HG03520 (cell line): ENCODE measurements at regions not wholly inside any gene's neighbourhood (a gene's known extent, or its start where the extent isn't known, plus 50 kb on each side); places are given as distances from the start of the nearest gene placed in this dataset.
"Not testable (repeated sequence)": the region's sequence is repeated elsewhere in the genome, so short reads cannot be mapped to it uniquely, and the experiment has no call there.

ENCODE experiments used
- ATAC-seq: cut with Tn5 transposase; IDR thresholded peaks from one replicate; pipeline ENCODE4 v1.9.1; 2021; ENCODE audit warnings: mild to moderate bottlenecking, moderate library complexity; ENCODE audit not compliant: unreplicated experiment

DNA sequence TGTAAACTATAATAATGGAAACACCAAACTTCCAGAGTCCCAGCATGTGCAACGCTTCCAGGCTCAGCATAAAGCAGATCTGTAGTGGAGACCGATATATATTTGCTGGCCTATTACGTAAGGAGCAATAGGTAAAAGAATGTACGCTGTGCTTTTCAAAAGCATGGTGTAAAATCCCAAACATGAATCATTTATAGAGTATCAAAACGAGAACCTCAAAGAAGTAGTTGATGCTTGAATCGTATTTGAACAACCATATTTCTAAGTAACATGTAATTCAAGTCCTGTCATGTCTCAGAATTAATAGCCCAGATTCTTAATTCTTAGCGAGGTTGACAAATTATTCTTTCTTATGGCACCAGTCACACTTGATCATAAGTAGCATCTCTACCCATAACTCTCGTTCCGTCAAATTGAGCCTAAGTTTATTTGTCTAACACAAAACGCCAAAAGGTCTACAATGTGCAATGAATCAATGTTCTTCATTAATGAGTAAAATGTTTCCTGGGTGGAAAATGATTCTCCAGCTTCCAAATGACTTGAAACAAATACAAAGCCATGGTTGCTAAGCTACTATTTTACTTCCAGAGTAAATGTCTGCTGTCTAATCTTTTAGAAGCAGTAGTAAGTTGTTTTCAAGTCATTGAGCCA lies 811.5 kb upstream of the FRG1 start:
- no peak for ATAC-seq

DNA sequence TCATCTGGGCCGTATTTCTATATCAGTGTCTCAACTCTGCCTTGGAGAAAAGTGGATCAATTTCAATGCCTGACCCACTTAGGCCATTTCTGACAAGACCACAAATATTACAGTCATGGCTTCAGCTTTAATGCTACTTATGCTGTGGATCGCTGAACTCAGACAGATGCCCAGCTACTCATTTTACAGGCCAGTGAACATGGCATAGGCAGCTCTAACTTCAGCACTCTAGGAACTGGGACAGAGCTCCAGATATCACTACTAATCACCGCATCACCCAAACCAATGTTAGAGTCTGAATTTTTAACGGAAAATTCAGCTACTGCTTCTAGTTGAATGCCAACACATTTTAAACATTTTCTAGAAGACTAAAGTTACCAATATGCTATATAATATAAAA lies 809.6 kb upstream of the FRG1 start:
- ATAC-seq, result no peak

DNA sequence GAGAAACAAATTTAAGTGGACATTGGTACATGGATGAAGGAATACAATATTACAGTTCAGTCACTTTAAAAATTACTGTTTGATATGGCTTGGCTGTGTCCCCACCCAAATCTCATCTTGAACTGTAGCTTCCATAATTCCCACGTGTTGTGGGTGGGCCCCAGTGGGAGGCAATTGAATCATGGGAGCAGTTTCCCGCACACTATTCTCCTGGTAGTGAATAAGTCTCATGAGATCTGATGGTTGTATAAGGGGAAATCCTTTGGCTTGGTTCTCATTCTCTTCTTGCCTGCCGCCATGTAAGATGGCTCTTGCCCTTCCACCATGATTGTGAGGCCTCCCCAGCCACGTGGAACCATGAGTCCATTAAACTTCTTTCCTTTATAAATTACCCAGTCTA lies 804.2 kb upstream of the FRG1 start:
- no peak for ATAC-seq

DNA sequence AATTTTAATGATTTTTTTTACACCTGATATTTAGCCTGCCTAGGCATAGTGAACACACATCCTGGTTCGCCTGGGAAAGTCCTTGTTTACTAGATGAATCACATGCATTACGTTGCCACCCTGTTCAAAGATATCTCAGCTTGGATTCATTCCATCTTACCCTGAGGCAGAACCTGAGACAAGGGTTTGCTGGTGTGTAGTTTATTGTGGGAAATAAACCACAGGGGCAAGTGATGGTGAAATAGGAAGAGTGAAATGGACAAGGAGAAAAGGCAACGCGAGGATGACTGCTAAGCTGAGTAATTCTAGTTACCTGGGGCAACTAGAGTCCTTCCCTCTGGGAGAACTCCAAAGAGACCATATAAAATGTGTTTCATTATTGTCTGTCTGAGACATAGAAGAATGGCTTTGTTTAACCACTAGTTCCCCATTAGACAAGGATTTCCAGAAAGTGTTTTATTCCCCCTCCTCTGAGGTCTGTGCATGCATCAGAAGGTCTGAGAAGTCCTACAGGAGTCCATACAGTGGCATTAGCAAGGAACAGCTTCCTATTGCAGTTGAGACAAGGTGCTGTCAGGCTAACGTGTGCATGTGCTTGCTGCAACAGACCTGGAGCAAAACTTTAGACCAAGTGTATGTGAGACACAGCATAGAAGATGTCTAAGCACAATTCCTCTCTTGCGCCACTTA lies 797.3 kb upstream of the FRG1 start:
- no peak for ATAC-seq

DNA sequence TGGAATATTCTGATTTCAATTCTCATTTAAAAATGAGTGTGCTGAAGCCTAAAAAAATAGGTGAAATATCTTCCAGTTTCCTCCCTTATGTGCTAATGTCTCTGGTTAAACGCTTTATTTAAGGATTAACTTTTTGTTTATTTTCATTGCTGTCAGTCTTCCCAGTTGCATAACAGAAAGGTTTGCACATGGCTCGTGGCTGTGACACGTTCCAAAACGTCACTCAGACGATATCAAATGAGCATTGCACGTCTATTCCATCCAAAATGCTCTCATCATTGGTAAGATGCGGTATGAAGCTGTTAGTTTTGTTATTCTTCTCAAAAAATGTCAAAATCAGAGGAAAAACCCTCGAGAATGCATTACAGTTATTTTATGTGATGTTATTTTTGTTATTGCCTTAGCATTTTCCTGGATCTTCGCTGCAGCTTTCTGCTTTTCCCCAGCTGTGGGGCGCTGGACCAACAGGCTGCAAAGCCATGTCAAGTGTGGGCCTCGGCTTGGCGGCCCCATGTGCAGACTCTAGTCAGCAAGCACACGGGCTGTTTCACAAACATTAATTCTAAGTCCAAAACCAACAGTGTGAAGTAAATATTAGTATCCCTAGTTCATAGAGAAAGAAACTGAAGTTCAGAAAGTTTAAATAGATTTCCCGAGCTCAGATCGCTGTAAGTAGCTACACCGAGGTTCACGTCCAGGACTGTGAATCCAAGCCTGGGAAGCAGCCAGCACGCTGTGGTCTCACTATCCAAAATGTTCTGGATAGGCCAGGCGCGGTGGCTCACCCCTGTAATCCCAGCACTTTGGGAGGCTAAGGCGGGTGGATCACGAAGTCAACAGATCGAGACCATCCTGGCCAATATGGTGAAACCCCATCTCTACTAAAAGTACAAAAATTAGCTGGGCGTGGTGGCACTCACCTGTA lies 793.4 kb upstream of the FRG1 start:
- no peak for ATAC-seq

DNA sequence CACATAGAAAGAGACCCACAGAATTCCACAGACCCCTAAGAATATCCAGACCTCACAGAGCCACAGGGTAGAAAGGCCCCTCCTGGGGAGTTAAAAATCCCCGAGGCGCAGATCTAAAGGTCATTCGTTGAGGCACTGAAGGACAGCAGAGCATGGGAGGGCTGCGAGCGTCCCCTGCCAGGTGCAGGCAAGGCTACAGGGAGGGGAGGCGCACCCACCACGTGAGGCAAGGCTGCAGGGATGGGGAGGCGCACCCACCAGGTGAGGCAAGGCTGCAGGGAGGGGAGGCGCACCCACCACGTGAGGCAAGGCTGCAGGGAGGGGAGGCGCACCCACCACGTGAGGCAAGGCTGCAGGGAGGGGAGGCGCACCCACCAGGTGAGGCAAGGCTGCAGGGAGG lies 785.6 kb upstream of the FRG1 start:
- not testable (repeated sequence) for ATAC-seq

DNA sequence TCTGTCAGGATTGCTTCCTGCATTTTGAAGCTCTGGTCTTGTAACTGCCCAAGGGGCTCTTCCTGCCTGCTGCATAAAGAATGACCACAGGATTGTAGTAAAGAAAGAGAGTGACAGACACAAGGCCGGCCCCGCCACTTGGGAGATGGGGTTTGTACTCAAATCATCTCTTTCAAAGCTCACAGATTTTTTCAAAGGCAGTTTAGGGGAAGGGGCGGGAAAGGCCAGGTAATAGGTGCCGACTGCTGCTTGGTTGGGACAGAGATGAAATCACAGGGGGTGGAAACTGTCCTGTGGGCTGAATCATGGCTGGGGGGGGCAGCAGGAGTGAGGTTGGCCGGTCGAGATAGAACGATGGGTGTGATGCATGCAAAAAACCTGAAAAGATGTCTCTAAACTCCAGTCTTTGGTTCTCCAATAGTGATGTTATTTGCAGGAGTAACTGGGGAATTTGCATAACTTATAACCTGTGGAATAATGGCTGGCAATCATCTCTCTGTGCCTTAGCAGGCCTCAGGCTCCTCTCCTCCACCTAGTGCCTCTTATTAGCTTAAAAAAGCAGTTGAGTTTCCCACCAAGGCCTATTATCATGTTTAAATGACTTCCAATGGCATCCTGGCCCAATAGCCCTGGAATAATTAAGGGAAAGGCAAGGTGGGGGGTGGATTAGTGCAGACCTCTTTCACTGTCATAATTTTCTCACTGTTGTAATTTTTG lies 778.4 kb upstream of the FRG1 start:
- no peak for ATAC-seq

DNA sequence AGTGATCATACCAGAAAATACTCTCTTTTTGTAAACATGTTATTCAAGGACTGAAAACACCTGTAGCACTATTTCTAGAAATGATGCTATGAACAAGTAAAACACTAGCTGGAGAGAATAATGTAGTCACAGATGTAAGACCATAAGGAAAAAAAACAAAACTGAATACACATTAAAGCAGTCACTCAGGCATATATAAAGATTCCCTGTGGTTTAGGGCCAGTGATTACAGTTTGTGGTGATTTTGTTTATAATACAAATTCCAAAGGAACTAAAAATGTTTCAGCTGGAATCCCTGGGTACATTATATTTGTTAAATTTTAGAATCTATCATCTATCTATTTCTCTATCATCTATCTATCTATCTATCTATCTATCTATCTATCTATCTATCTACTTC lies 777.8 kb upstream of the FRG1 start:
- no peak for ATAC-seq

DNA sequence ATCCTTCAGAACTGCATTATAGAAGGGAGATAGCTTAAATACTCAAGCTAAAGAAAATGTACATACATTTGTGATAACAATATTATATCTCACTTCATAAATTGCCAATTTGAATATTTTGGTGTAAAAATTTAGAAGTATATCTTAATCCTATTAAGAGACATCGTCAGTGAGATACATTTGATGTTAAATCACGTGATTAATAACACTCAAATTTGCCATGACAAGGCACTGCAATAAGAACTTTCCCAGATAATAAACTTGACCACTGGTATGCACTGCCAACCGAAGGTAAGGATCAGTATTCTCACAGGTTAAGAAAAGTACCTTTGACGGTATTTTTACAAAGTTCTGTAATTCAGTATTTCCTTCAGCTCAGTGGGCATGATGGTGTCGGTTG lies 764.7 kb upstream of the FRG1 start:
- ATAC-seq, result no peak

DNA sequence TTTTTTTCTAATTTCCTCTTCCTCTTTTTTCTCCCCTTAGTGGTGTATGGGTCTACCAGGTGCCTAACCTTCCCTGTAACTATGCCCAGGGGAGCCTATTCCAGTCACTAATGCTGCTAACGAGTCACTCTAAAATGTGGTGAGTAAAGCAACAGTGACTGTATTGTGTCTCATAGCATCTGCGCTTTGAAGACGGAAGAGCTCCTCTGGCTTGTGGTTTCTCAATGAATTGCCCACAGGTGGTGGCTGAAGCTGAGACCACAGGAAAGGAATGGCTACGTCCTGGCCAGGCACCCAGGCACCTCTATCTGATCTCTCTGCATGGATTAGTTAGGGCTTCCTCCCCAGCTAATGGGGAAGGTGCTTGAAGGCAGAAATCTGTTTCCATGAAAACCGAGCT lies 763.5 kb upstream of the FRG1 start:
- no peak for ATAC-seq

DNA sequence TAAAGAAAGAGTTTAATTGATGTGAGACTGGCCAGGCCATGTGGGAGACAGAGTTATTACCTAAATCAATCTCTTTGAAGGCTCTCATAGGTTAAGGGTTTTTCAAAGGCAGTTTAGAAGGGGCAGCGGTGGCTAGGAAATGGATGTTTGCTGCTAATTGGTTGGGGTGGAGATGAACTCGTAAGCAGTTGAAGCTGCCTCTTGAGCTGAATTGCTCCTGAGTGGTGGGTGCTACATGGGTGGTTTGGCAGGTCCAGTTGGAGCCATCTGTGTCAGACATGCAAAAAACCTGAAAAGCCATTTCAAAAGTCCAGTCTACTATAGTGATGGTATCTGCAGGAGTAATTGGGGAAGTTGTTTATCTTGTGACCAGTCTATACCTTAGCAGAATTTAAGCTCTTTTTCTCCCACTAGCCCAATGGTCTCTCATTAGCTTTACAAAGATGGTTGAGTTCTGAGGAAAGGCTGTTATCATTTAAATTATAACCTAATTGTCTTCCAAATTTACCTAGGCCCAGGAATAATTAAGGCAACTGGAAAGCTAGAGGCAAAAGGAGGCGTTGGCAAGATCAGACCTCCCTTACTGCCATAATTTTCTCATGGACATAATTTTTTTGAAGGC lies 762.4 kb upstream of the FRG1 start:
- ATAC-seq, result no peak

DNA sequence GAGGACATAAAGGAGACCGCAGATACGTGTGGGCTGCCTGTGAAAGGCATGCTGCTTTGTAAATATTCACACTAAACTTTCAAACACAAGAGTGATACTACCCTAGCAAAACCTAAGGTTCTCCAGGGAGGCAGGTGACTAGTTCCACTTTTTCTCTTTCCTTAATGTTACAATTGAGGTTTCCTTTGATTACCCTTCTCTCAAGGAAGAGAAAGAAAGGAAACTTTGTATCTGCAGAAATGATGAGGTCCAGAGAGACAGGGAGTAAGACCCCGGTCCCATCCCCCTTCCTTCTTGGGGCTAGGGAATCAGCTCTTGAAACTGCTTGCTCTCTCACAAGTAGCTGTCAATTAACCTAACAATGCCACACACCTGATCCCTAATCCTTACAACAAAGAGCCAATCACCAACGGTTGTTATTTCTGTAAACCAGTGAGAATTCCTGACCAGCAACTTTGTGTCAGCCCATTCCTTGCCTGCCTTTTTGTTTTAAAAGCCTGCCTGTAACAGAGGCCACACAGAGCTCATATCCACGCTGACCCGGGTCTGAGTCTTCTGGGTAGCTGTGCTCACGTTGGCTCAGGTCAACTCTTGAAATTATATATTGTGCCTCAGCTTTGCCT lies 754.8 kb upstream of the FRG1 start:
- no peak for ATAC-seq

DNA sequence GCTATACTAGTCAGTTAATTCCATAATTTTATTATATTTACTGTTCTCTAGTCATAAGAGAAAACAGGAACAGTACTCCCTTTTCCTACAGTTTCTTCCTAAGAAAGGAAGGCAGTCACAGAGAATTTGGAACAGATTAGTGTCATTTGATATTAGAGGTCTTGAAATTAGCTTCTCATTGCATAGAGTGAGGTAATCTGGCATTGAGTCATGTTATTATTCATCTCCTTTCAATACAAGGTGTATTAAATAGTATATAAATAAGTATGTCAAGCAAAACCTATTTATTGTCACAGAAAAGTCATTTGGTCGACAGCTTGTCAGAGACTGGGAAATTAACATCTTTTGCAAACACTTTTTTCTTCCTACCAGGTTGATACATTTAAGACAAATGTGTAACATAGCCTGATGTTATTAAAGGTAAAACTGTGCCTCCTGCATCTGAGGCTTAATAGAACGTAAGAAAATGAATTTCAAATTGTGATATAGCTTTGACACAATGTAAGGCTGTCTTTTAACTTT lies 753.1 kb upstream of the FRG1 start:
- no peak for ATAC-seq

DNA sequence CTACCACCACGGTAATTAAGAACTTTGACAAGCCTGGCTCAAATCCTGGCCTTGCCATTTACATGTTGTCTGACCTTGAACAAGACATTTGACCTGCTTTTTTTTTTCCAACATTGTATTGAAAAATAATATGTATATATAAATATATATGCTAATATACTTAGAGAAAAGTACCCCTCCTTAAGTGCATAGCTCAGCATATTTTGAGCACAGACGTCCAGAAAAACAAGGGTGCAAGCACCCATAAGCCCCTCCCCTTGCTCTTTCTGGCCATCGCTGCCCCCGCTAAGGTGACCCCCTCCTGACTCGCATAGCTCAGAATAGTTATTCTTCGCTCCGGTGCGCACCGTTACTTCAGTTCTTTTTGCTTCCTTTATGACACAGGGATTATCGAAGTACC lies 742.0 kb upstream of the FRG1 start:
- no peak for ATAC-seq

DNA sequence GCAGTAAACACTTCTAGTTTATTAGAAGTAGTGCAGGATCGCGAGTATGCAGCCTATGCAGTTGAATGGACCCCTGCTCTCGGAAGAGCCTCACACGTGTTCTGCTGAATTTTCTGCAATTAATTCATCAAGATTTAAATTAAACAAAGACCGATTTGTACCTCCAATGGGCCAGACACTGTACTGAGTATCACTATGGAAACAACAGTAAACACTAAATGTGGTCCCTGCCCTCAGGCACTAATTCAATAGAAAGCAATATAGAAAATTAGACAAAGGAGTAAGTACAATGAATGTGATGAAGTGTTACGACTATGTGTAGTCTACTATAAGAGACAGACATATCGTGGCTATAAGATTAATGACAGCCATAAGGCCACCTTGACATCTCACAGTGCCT lies 740.3 kb upstream of the FRG1 start:
- no peak for ATAC-seq

DNA sequence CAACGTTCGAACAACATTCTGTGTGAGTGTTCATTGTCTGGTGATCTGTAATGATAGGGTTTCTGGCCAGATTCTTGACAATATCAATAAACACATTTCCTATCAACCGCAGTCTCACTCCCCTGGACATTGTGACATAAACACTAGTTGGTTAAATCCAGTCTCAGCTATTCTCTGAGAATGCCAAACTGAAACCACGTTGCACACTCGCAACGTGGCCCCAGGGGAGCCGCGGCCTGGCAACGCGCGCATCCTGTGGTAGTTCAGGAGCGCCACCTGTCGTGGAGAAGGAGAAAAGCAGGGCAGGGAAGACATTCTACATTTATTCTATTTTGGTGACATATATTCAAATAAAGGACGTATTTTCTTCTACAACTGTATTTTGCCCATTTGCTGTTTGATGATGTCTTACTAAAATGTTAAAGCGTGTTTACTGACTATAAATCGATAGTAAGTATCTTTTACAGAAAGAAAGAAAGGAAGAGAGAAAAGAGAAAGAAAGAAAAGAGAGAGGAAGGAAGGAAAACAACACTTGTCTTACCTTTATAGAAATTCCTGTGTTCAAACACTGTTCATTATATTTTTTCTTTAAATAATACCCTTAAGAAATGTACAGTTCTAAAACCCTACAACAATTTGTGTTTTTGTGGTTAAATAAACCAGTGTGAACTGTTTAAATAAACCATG lies 738.3 kb upstream of the FRG1 start:
- no peak for ATAC-seq

DNA sequence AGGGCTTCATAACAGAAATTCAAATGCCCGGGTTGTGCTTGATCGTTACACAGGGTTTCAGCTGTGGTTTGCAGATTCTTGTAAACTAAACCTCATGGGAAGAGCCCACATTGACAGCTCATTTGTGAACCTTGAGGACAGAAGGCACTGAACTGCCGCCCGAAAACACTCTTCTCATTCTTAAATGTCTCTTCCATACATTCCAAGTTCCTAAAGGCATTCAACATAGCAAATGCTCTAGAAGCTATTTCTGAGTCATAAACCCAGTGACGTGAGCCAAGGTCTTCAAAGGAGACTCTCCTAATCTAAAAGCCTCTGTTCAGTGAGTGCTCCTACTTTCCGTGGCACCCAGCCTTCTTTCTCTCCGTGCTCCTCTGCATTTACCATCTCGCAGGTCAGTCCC lies 737.8 kb upstream of the FRG1 start:
- ATAC-seq, result no peak

DNA sequence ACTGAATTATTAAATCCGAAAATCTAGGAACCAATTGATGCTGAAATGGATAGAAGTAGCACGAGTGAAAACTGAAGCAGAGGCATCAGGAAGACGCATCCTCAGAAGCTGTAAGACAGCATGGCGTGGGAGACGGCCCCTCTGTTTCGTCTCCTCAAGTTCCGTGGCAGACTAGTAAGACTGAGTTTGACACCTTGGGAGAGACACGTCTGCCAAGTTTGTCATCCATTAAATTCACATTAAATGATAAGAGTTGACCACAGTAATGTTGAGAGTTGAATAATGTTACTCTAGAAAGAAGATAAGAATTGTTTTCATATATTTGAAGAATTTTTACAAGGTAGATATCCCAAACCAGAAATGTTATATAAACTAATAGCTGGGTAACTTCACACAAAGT lies 736.1 kb upstream of the FRG1 start:
- ATAC-seq, result no peak

DNA sequence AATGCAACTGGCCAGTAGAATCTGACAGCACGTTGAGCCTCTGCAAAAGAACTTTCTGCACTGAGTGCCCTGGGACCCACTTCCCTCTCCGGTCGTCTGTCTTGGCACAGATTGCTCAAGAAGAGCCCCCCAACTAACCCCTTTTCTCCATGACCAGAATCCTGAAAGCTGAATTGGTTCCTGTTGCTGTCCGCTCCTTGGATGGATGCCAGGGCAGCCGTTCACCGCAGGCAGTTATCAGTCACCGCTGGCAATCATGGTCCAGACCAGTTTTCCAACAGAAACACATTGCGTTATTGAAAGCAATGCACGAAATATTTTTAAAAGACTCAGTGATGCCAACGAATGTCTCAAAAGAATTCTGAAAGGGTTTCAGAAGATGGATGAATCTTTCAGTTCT lies 733.7 kb upstream of the FRG1 start:
- ATAC-seq, result no peak

DNA sequence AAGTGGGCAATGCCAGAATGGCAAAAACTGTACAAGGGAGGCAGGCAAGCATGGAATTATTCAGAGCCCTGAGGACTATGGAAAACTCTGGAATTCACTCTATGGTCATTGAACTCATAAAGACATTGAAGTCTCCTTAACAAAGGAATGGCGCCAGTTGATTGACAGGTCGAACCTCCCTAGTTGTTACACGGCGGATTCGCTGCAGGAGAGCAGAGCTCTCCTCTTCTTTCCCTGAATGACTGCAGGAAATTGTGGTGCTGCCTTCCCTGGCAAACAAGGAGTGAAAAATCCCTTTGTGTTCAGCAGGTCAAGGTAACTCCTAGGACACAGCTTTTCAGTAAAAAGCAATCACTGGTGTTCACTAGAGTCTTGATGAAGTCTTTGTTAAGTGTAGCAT lies 732.8 kb upstream of the FRG1 start:
- no peak for ATAC-seq
